ENCODE measurements at regions not wholly inside any gene's neighbourhood (a gene's known extent, or its start where the extent isn't known, plus 50 kb on each side); places are given as distances from the start of the nearest gene placed in this dataset.
A peak's percentile ranks its signal among the peaks of the same experiment; 100 is the strongest.

DNA sequence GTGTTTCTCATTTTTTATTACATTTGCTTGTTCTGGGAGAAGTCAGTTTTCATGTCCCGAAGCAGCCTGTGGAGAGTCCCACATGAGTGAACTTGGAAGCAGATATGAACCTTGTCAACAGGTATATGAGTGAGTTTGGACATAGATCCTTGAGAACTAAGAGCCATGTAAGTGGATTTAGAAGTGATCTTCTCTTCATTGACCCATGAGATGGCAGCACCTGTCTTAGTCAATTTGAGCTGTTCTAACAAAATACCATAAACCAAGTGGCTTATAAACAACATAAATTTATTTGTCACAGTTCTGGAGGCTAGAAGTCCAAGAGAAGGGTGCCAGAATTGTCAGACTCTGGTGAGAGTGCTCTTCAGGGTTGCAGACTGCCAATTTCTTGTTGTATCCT is 1043.8 kb downstream of the ADGRL3 start:
- no peak for DNase-seq (ENCODE audit: low read depth)

DNA sequence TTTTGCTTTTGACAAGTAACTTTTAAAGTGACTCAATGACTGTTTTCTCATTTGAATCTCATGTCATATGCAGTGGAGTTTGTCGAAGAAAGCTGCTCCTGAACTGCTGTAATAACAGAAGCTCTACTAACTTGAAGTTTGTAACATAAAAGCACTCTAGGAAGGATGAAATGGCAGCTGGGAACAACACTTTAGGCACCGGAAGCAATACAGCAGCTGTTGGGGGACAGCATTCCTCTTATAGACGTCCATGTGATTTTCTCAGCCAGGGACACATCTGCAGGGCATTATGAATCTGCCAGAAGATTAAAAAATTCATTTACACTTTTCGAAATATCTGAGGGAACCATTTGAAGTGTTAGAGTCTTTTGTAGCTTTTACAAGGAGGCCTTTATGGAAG is 1035.8 kb downstream of the ADGRL3 start:
- Histone ChIP-seq H3K27me3 (replicated peaks; ENCODE audit: control insufficient read depth, insufficient read depth, low read length) (no peaks in the 10 kb centered on the region), H3K9me3 (ENCODE audit: control insufficient read depth, low read length) (peaks cover 3% of the 10 kb centered on the region), H3K4me1 (ENCODE audit: control insufficient read depth, insufficient read depth, low read length) (no peaks in the 10 kb centered on the region), H3K9ac (ENCODE audit: low read length) (no peak overlapping the region), H3K36me3 (ENCODE audit: control insufficient read depth, insufficient read depth, low read length, severe bottlenecking) (no peaks in the 10 kb centered on the region), H3K4me3 (ENCODE audit: low read length) (no peak overlapping the region)
- DNase-seq (ENCODE audit: low read depth), result no peak

More for the DNA sequence above, 1043.8 kb downstream of the ADGRL3 start:
- Histone ChIP-seq H3K36me3 (ENCODE audit: control insufficient read depth, insufficient read depth, low read length, severe bottlenecking) (no peaks in the 10 kb centered on the region), H3K9me3 (ENCODE audit: control insufficient read depth, low read length) (peaks cover 3% of the 10 kb centered on the region), H3K4me3 (ENCODE audit: low read length) (no peak overlapping the region), H3K4me1 (ENCODE audit: control insufficient read depth, insufficient read depth, low read length) (no peaks in the 10 kb centered on the region), H3K27me3 (replicated peaks; ENCODE audit: control insufficient read depth, insufficient read depth, low read length) (no peaks in the 10 kb centered on the region), H3K9ac (ENCODE audit: low read length) (no peak overlapping the region)

DNA sequence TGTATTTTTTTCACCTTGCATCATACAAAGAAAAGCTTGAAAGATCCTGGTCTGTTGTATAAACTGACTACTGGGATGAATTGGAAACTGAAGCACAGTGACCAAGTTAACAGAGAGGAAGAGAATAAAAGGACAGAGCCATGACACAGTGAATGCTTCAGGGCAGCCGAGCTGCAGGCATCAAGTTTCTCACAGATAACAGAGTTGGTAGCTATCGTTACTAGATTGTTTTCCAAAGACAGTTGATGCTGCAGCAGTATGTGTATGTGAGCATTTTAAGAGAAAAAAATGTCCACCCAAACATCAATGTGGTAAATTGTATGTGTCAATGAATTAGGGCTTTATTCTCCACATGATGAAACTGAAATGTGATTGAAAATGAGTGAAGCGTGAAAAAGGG is 1032.7 kb downstream of the ADGRL3 start:
- Histone ChIP-seq H3K4me1 (ENCODE audit: control insufficient read depth, insufficient read depth, low read length) (no peaks in the 10 kb centered on the region), H3K9ac (ENCODE audit: low read length) (no peak overlapping the region), H3K4me3 (ENCODE audit: low read length) (no peak overlapping the region), H3K36me3 (ENCODE audit: control insufficient read depth, insufficient read depth, low read length, severe bottlenecking) (no peaks in the 10 kb centered on the region), H3K9me3 (ENCODE audit: control insufficient read depth, low read length) (no peaks in the 10 kb centered on the region), H3K27me3 (replicated peaks; ENCODE audit: control insufficient read depth, insufficient read depth, low read length) (no peaks in the 10 kb centered on the region)
- DNase-seq (ENCODE audit: low read depth), result peak; percentile 2

DNA sequence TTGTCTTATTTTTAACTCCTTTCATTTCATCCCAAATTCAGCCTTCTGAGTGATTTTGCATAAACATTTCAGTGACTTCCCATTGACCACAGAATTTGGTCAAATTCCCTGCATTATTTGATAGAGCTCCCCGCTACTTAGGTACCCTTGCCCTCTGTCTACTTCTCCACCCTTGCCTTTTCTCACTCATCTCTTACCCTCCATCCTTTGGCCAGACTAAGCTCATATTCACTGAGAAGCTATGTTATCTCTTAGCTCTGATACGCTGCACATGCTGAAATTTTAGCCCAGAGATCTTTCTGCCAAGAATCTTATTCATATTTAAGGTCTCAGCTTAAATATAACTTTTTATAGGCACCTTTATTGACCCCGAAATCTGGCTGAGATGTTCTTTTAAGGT is 1031.9 kb downstream of the ADGRL3 start:
- no peaks in the 10 kb centered on the region for H3K27me3 ChIP-seq (replicated peaks; ENCODE audit: control insufficient read depth, insufficient read depth, low read length)
- H3K36me3 ChIP-seq (ENCODE audit: control insufficient read depth, insufficient read depth, low read length, severe bottlenecking), result no peaks in the 10 kb centered on the region
- H3K9me3 ChIP-seq (ENCODE audit: control insufficient read depth, low read length), result no peaks in the 10 kb centered on the region
- DNase-seq (ENCODE audit: low read depth), result no peak
- H3K4me3 ChIP-seq (ENCODE audit: low read length), result no peak overlapping the region
- no peaks in the 10 kb centered on the region for H3K4me1 ChIP-seq (ENCODE audit: control insufficient read depth, insufficient read depth, low read length)
- H3K9ac ChIP-seq (ENCODE audit: low read length), result no peak overlapping the region

DNA sequence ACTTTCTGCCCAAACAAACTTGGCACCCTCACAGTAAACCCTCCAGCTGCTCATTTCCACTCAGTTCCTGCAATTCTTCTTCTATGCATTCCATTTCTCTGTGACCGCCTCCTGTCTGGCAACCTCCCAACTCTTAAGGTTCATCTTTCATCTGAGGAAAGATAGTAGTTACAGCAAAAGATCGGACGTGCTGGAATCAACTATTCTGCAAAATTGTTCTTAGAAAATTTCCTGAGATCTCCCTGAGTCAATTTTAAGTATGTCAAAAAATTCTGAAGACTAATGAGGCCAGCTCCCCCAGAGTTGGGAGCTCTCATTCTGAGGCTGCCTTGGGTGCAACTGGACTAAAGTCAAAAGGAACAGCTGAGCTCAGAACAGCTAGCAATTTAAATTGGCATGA is 1026.0 kb downstream of the ADGRL3 start:
- H3K27me3 ChIP-seq (replicated peaks; ENCODE audit: control insufficient read depth, insufficient read depth, low read length), result no peaks in the 10 kb centered on the region
- no peak overlapping the region for H3K9ac ChIP-seq (ENCODE audit: low read length)
- no peaks in the 10 kb centered on the region for H3K4me1 ChIP-seq (ENCODE audit: control insufficient read depth, insufficient read depth, low read length)
- DNase-seq (ENCODE audit: low read depth), result no peak
- H3K9me3 ChIP-seq (ENCODE audit: control insufficient read depth, low read length), result no peaks in the 10 kb centered on the region
- H3K36me3 ChIP-seq (ENCODE audit: control insufficient read depth, insufficient read depth, low read length, severe bottlenecking), result no peaks in the 10 kb centered on the region
- no peak overlapping the region for H3K4me3 ChIP-seq (ENCODE audit: low read length)

DNA sequence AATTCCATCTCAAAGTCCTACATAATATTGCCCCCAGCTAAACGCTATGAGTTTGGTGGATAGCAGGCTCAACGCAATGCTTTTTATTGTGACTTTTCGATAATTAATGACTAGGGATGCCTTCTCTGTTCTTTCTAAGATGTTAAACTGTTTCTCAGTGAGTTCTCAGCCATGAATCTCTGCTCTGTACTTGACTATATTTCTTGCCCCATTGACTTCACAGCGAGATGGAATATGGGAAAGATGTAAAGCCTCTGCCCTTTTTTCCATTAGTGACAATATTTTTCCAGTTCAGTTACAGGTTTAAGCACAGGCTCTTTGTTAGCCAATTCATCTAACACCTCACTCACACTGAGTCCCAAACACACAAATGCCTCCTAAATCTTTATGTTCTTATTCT is 1022.0 kb downstream of the ADGRL3 start:
- no peaks in the 10 kb centered on the region for H3K27me3 ChIP-seq (replicated peaks; ENCODE audit: control insufficient read depth, insufficient read depth, low read length)

DNA sequence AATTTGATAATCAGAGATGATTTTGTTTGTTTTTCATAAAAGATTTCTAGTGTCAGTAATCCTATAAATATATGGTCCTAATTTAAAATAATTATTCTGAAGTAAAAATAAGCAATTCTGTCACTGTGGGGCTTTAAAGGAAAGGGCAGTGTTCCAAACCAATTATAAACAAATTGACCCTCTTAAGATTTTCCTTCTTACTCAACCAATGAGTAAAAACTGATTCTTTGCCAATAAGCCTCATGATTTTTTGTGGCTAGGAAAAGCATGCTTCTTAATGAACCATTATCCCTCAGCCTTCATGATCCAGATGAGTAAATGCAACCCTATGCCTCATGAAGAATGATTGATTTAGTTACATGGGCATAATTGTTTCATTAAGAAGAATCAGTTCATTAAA is 1010.4 kb downstream of the ADGRL3 start:
- Histone ChIP-seq H3K4me3 (ENCODE audit: low read length) (no peak overlapping the region), H3K9me3 (ENCODE audit: control insufficient read depth, low read length) (no peaks in the 10 kb centered on the region), H3K27me3 (replicated peaks; ENCODE audit: control insufficient read depth, insufficient read depth, low read length) (no peaks in the 10 kb centered on the region), H3K9ac (ENCODE audit: low read length) (no peak overlapping the region), H3K4me1 (ENCODE audit: control insufficient read depth, insufficient read depth, low read length) (no peaks in the 10 kb centered on the region), H3K36me3 (ENCODE audit: control insufficient read depth, insufficient read depth, low read length, severe bottlenecking) (no peaks in the 10 kb centered on the region)
- no peak for DNase-seq (ENCODE audit: low read depth)

More for the DNA sequence above, 1022.0 kb downstream of the ADGRL3 start:
- Histone ChIP-seq H3K4me1 (ENCODE audit: control insufficient read depth, insufficient read depth, low read length) (no peaks in the 10 kb centered on the region), H3K4me3 (ENCODE audit: low read length) (no peak overlapping the region), H3K36me3 (ENCODE audit: control insufficient read depth, insufficient read depth, low read length, severe bottlenecking) (no peaks in the 10 kb centered on the region), H3K9me3 (ENCODE audit: control insufficient read depth, low read length) (no peaks in the 10 kb centered on the region), H3K9ac (ENCODE audit: low read length) (no peak overlapping the region)
- no peak for DNase-seq (ENCODE audit: low read depth)

DNA sequence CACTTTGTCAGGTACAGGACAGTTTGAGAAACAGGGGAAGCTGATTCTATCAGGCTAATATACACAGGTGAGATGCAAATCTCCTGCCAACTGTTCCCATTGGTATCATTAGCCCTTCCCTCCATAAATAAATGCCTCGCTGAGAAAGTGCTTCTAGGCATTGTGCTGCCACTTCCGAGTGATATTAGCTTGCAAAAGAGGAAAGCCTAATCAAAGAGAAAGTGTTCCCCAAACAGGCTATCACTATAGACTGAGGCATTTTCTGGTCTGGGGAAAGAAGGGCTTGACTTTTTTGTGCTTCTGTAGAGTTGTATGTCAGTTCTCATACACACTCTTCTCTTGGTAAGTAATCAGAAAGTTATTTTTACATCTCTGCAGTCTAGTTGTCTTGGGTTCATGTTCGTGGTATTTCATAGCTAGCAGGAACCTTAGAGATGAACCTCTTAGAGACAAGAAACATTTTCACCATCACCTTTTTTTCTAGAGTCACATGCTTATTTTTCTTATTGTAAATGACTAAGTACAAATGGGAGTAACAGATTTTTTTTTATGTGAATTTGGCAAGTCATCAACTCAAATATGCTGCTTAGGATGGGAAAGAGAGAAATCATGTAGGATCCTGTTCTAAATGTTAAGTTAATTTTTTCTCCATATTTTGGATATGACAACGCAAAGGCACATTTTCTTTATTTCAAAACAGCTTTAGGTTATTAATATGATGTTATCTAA is 1009.8 kb downstream of the ADGRL3 start:
- Histone ChIP-seq H3K36me3 (ENCODE audit: control insufficient read depth, insufficient read depth, low read length, severe bottlenecking) (no peaks in the 10 kb centered on the region), H3K9ac (ENCODE audit: low read length) (no peak overlapping the region), H3K27me3 (replicated peaks; ENCODE audit: control insufficient read depth, insufficient read depth, low read length) (no peaks in the 10 kb centered on the region), H3K4me1 (ENCODE audit: control insufficient read depth, insufficient read depth, low read length) (no peaks in the 10 kb centered on the region), H3K9me3 (ENCODE audit: control insufficient read depth, low read length) (no peaks in the 10 kb centered on the region), H3K4me3 (ENCODE audit: low read length) (no peak overlapping the region)
- DNase-seq (ENCODE audit: low read depth), result no peak

DNA sequence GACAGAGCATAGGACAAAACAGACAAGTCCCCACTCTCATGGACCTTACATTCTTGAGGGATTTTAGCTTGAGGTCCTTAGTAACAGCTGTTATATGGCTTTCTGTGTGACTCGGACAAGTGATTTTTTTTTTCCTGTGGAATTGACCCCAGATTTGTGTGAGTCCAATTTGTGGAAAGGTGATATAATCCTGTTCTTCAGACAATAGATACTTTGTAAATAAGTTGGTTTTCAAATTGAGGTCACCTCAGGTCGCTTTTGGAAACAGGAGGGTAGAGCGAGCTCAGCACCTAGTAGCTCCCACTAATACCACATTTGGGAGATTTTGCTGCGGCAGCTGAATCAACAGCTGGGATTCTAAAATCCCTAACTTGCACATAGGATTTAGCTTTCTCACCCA is 1008.8 kb downstream of the ADGRL3 start:
- Histone ChIP-seq H3K36me3 (ENCODE audit: control insufficient read depth, insufficient read depth, low read length, severe bottlenecking) (no peaks in the 10 kb centered on the region), H3K4me3 (ENCODE audit: low read length) (no peak overlapping the region), H3K9ac (ENCODE audit: low read length) (no peak overlapping the region), H3K27me3 (replicated peaks; ENCODE audit: control insufficient read depth, insufficient read depth, low read length) (no peaks in the 10 kb centered on the region), H3K9me3 (ENCODE audit: control insufficient read depth, low read length) (no peaks in the 10 kb centered on the region), H3K4me1 (ENCODE audit: control insufficient read depth, insufficient read depth, low read length) (no peaks in the 10 kb centered on the region)
- no peak for DNase-seq (ENCODE audit: low read depth)

DNA sequence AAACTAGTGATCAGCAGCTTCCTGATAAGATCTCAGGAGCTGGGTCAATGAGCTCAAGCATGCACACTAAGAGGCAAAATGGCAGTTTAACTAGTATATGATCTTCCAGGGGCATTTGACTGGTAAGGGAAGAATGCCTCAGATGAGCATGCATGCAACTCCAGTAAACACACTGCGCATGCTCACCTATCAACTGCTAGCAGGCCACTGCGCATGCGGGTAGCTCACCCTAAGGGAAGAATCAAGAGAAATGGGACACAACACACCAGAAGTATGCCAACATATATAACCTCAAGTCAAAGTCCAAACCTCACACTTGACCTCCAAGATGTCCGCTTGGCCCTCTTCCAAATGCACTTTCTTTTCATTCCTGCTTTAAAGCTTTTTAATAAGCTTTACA is 1004.0 kb downstream of the ADGRL3 start:
- DNase-seq (ENCODE audit: low read depth), result no peak
- Histone ChIP-seq H3K9ac (ENCODE audit: low read length) (no peak overlapping the region), H3K36me3 (ENCODE audit: control insufficient read depth, insufficient read depth, low read length, severe bottlenecking) (no peaks in the 10 kb centered on the region), H3K4me3 (ENCODE audit: low read length) (no peak overlapping the region), H3K27me3 (replicated peaks; ENCODE audit: control insufficient read depth, insufficient read depth, low read length) (no peaks in the 10 kb centered on the region), H3K9me3 (ENCODE audit: control insufficient read depth, low read length) (no peaks in the 10 kb centered on the region), H3K4me1 (ENCODE audit: control insufficient read depth, insufficient read depth, low read length) (no peaks in the 10 kb centered on the region)

DNA sequence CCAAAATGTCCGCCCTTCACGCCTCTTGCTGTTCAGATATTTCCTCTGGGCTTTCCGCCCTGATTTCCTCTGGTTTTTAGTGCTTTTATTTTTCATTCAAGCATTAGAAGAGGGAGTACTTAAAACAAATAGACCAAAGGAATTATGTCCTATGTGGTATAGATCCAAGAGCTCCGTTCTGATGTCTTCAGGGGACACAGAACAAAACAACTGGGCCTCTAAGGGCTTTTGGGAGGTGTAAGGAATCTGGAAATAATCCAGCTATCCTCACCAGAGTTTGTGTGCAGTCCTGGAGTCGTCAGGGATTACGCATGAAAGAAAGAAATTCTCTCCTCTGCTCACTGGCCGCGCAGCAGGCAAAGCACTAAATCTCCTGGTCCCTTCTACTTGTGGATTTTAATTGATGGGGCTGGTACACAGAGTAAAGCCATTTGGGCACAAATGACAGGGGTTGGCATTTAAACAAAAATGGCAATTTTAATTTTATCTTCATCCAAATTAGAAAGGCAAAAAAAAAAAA is 999.2 kb downstream of the ADGRL3 start:
- no peak overlapping the region for H3K4me3 ChIP-seq (ENCODE audit: low read length)
- no peak for DNase-seq (ENCODE audit: low read depth)
- H3K9ac ChIP-seq (ENCODE audit: low read length), result no peak overlapping the region
- no peaks in the 10 kb centered on the region for H3K27me3 ChIP-seq (replicated peaks; ENCODE audit: control insufficient read depth, insufficient read depth, low read length)
- no peaks in the 10 kb centered on the region for H3K36me3 ChIP-seq (ENCODE audit: control insufficient read depth, insufficient read depth, low read length, severe bottlenecking)
- no peaks in the 10 kb centered on the region for H3K9me3 ChIP-seq (ENCODE audit: control insufficient read depth, low read length)
- H3K4me1 ChIP-seq (ENCODE audit: control insufficient read depth, insufficient read depth, low read length), result no peaks in the 10 kb centered on the region

DNA sequence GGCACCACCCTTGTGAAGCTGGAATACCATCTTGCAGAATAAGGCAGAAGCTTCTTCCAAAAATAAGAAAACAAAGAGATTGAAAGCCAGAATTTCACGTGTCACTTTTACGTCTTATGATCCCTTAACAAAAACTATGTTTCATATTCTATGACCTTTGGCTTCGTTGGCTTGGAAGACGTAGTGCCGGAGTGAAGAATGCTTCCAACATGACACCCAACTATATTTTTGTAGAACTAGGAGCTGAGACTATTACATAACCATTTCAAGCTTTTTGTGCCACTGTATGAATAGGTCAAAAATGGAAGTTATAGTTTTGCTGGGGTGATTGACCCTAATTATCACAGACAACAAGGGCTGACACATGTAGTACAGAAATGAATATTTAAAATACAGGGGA is 996.2 kb downstream of the ADGRL3 start:
- no peaks in the 10 kb centered on the region for H3K27me3 ChIP-seq (replicated peaks; ENCODE audit: control insufficient read depth, insufficient read depth, low read length)
- no peak overlapping the region for H3K4me3 ChIP-seq (ENCODE audit: low read length)
- no peak for DNase-seq (ENCODE audit: low read depth)
- H3K36me3 ChIP-seq (ENCODE audit: control insufficient read depth, insufficient read depth, low read length, severe bottlenecking), result no peaks in the 10 kb centered on the region
- H3K9ac ChIP-seq (ENCODE audit: low read length), result no peak overlapping the region
- no peaks in the 10 kb centered on the region for H3K9me3 ChIP-seq (ENCODE audit: control insufficient read depth, low read length)
- H3K4me1 ChIP-seq (ENCODE audit: control insufficient read depth, insufficient read depth, low read length), result no peaks in the 10 kb centered on the region

All from adipocyte (in vitro differentiated cells).